H1 (cell line): ENCODE measurements at regions not wholly inside any gene's neighbourhood (a gene's known extent, or its start where the extent isn't known, plus 50 kb on each side); places are given as distances from the start of the nearest gene placed in this dataset.

Experiments
- CTCF ChIA-PET: fragments of 300-600 bp; sonication (Branson Sonifier 250); formaldehyde crosslinking; loops from one replicate; lab custom pipeline; 2021; ENCODE audit not compliant: partially characterized antibody; lab: Charles Lee
- POLR2A ChIA-PET: fragments of 300-600 bp; sonication (Branson Sonifier 250); formaldehyde crosslinking; loops from one replicate; lab custom pipeline; 2021; ENCODE audit warnings: inconsistent platforms; ENCODE audit not compliant: partially characterized antibody; lab: Charles Lee
- DNase-seq, 2 experiments: peaks; one replicate each; pipeline versions ENCODE4 v3.0.0 to v3.0.0-alpha.2; 2010 to 2022; ENCODE audit warnings: low spot score in 2 of 2, low read depth in 1 of 2, mixed read lengths in 1 of 2
- FAIRE-seq: peaks from 2 replicates; lab custom pipeline; 2011; peaks lifted over from hg19 to GRCh38; lab: Jason Lieb, UNC
- H2AFZ ChIP-seq: 2 replicates; pipeline ENCODE4 v1.8.1; 2012; ENCODE audit warnings: low read length, inconsistent platforms
- H2AK5ac ChIP-seq: 2 replicates; pipeline ENCODE4 v1.6.1; 2013; ENCODE audit warnings: low read depth, low read length
- H2BK120ac ChIP-seq: replicated peaks from 2 replicates; pipeline ENCODE3; 2013; ENCODE audit warnings: low read depth, low read length, inconsistent platforms
- H2BK12ac ChIP-seq: 2 replicates; pipeline ENCODE4 v1.6.1; 2013; ENCODE audit warnings: low read depth, low read length
- H2BK15ac ChIP-seq: 2 replicates; pipeline ENCODE4 v1.6.1; 2013; ENCODE audit warnings: low read length
- H2BK20ac ChIP-seq: 2 replicates; pipeline ENCODE4 v1.6.1; 2013; ENCODE audit warnings: low read length
- H2BK5ac ChIP-seq: 2 replicates; pipeline ENCODE4 v1.6.1; 2013; ENCODE audit warnings: low read depth, low read length
- H3K14ac ChIP-seq: 2 replicates; pipeline ENCODE4 v1.6.1; 2013; ENCODE audit warnings: inconsistent platforms; ENCODE audit not compliant: insufficient read length
- H3K18ac ChIP-seq: 2 replicates; pipeline ENCODE4 v1.6.1; 2013; ENCODE audit warnings: low read length; ENCODE audit errors: extremely low read depth
- H3K23ac ChIP-seq: 2 replicates; pipeline ENCODE4 v1.6.1; 2013; ENCODE audit warnings: inconsistent platforms; ENCODE audit not compliant: insufficient read length
- H3K23me2 ChIP-seq: 2 replicates; pipeline ENCODE4 v1.6.1; 2013; ENCODE audit warnings: low read depth, low read length
- H3K27ac ChIP-seq: 2 replicates; pipeline ENCODE4 v1.6.1; 2011; ENCODE audit warnings: low read depth, low read length, inconsistent platforms
- H3K27me3 ChIP-seq, 4 experiments: replicated peaks in 1 of 4; 1 replicate in 1 of 4; 2 replicates in 3 of 4; pipeline versions ENCODE4 v1.6.1 to v1.8.1; 2011 to 2013; ENCODE audit warnings: low read length in 3 of 4, mild to moderate bottlenecking in 3 of 4, inconsistent platforms in 2 of 4, mixed read lengths in 2 of 4, moderate library complexity in 1 of 4; ENCODE audit not compliant: control insufficient read depth in 3 of 4, insufficient read depth in 3 of 4; ENCODE audit errors: extremely low read depth in 1 of 4
- H3K36me3 ChIP-seq, 4 experiments: 2 replicates each; pipeline versions ENCODE4 v1.6.1 to v1.8.1; 2011 to 2013; ENCODE audit warnings: mild to moderate bottlenecking in 4 of 4, low read length in 3 of 4, moderate library complexity in 2 of 4, control low read depth in 1 of 4, inconsistent platforms in 1 of 4; ENCODE audit not compliant: insufficient read depth in 4 of 4, control insufficient read depth in 2 of 4
- H3K4ac ChIP-seq: replicated peaks from 2 replicates; pipeline ENCODE3; 2013; ENCODE audit warnings: low read length, low read depth, mixed read lengths, inconsistent platforms; ENCODE audit not compliant: insufficient read length
- H3K4me1 ChIP-seq, 4 experiments: replicated peaks in 1 of 4; 1 replicate in 1 of 4; 2 replicates in 3 of 4; pipeline versions ENCODE4 v1.6.1 to v1.8.1; 2011 to 2013; ENCODE audit warnings: low read length in 3 of 4, inconsistent platforms in 2 of 4, mixed read lengths in 1 of 4; ENCODE audit not compliant: insufficient read depth in 4 of 4, control insufficient read depth in 3 of 4
- H3K4me2 ChIP-seq, 2 experiments: 2 replicates each; pipeline versions ENCODE4 v1.6.1 to v1.8.1; 2011 to 2013; ENCODE audit warnings: low read depth in 2 of 2, low read length in 2 of 2, control low read depth in 1 of 2, inconsistent platforms in 1 of 2, mild to moderate bottlenecking in 1 of 2; ENCODE audit not compliant: insufficient read depth in 1 of 2
- H3K4me3 ChIP-seq, 4 experiments: fragments of 200-600, 300-600 bp in 1 of 4; sonication (generic), shearing (Covaris generic), sonication (Bioruptor Twin) in 1 of 4; 2 replicates each; pipeline versions ENCODE4 v1.5.1 to v1.8.1; 2011 to 2016; ENCODE audit warnings: low read length in 4 of 4, low read depth in 3 of 4, control low read depth in 2 of 4, inconsistent platforms in 2 of 4, mild to moderate bottlenecking in 2 of 4, mixed read lengths in 1 of 4, moderate library complexity in 1 of 4; ENCODE audit not compliant: insufficient read depth in 2 of 4; ENCODE audit errors: extremely low read depth in 1 of 4
- H3K56ac ChIP-seq: replicated peaks from 2 replicates; pipeline ENCODE3; 2013; ENCODE audit warnings: low read depth, mild to moderate bottlenecking, mixed read lengths, low read length, inconsistent platforms; ENCODE audit not compliant: insufficient read length
- H3K79me1 ChIP-seq: 2 replicates; pipeline ENCODE4 v1.6.1; 2013; ENCODE audit warnings: low read depth, low read length, control low read depth
- H3K79me2 ChIP-seq, 2 experiments: 2 replicates each; pipeline versions ENCODE4 v1.6.1 to v1.8.1; 2012 to 2013; ENCODE audit warnings: low read length in 2 of 2, mild to moderate bottlenecking in 2 of 2, inconsistent platforms in 1 of 2; ENCODE audit not compliant: insufficient read depth in 2 of 2, control insufficient read depth in 1 of 2
- H3K9ac ChIP-seq, 4 experiments: replicated peaks in 1 of 4; 1 replicate in 1 of 4; 2 replicates in 3 of 4; pipeline versions ENCODE4 v1.6.1 to v1.8.1; 2011 to 2013; ENCODE audit warnings: low read depth in 3 of 4, low read length in 3 of 4, control low read depth in 2 of 4, mild to moderate bottlenecking in 2 of 4, moderate library complexity in 2 of 4, inconsistent platforms in 1 of 4; ENCODE audit errors: extremely low read depth in 1 of 4
- H3K9me3 ChIP-seq, 2 experiments: 2 replicates each; pipeline versions ENCODE4 v1.6.1 to v1.8.1; 2012 to 2013; ENCODE audit warnings: mild to moderate bottlenecking in 2 of 2, moderate library complexity in 2 of 2, control low read depth in 1 of 2, inconsistent platforms in 1 of 2, low read depth in 1 of 2, low read length in 1 of 2, mixed read lengths in 1 of 2; ENCODE audit not compliant: insufficient read depth in 2 of 2
- H4K20me1 ChIP-seq, 2 experiments: replicated peaks in 1 of 2; 2 replicates each; pipeline versions ENCODE3 to v1.8.1; 2011 to 2013; ENCODE audit warnings: inconsistent platforms in 2 of 2, low read length in 2 of 2, mild to moderate bottlenecking in 1 of 2; ENCODE audit not compliant: insufficient read depth in 2 of 2, control insufficient read depth in 1 of 2
- H4K5ac ChIP-seq: 2 replicates; pipeline ENCODE4 v1.6.1; 2013; ENCODE audit warnings: low read length, low read depth, mixed read lengths, inconsistent platforms; ENCODE audit not compliant: insufficient read length
- H4K8ac ChIP-seq: 2 replicates; pipeline ENCODE4 v1.8.0; 2013; ENCODE audit warnings: mild to moderate bottlenecking, moderate library complexity, low read length, inconsistent platforms; ENCODE audit not compliant: insufficient read depth; ENCODE audit errors: extremely low read depth
- H4K91ac ChIP-seq: replicated peaks from 2 replicates; pipeline ENCODE3; 2013; ENCODE audit warnings: low read length, mixed read lengths, inconsistent platforms; ENCODE audit not compliant: insufficient read length
- ASH2L ChIP-seq: fragments of 200-600, 300-600 bp; sonication (generic); IDR thresholded peaks from one replicate; pipeline ENCODE4 v1.7.1; 2017; ENCODE audit warnings: low read length
- BACH1 ChIP-seq: IDR thresholded peaks from 2 replicates; pipeline ENCODE4 v1.6.1; 2012; ENCODE audit warnings: low read length, improper control_type of control experiment
- CTBP2 ChIP-seq: IDR thresholded peaks from 2 replicates; pipeline ENCODE4 v1.7.0; 2011; ENCODE audit warnings: borderline replicate concordance, mild to moderate bottlenecking, moderate library complexity, mixed read lengths, low read length; ENCODE audit not compliant: insufficient read depth, insufficient read length
- SP2 ChIP-seq: IDR thresholded peaks from 2 replicates; pipeline ENCODE4 v1.6.1; 2012; ENCODE audit warnings: mild to moderate bottlenecking, low read length, inconsistent platforms
- TBP ChIP-seq: IDR thresholded peaks from 2 replicates; pipeline ENCODE4 v1.6.1; 2011; ENCODE audit warnings: low read depth, low read length, improper control_type of control experiment
- USF2 ChIP-seq: IDR thresholded peaks from 2 replicates; pipeline ENCODE4 v1.6.1; 2011; ENCODE audit warnings: low read length, improper control_type of control experiment
- WGBS, 2 experiments: shearing (Covaris generic) in 1 of 2; methylation state at CpG; one replicate each; pipeline versions ENCODE4 v1.1.6 to v1.1.7; 2013 to 2015; ENCODE audit warnings: low lambda C conversion rate in 2 of 2, mixed read lengths in 2 of 2, inconsistent platforms in 1 of 2, low coverage in 1 of 2, missing lambda C conversion rate in 1 of 2; ENCODE audit not compliant: insufficient replicate concordance in 2 of 2, insufficient coverage in 1 of 2, insufficient read length in 1 of 2; ENCODE audit errors: extremely low coverage in 1 of 2, missing lambda C conversion rate in 1 of 2; 5-methylcytosine and 5-hydroxymethylcytosine counted together

- WGBS, 2 experiments, result 93% methylated on average over 1 of the region's 1 CpG; no CpG with 5 or more reads in 1 of the 2 experiments
- no peaks in the 10 kb centered on the region for H4K20me1 ChIP-seq
Measured at GRCh38 chr17:63163158-63163520, 197.1 kb downstream of the TANC2 start.

More at GRCh38 chr17:63163158-63163520, 197.1 kb downstream of the TANC2 start:
- no peaks in the 10 kb centered on the region for H3K23me2 ChIP-seq
- CTCF ChIA-PET, result interaction anchor here (1.2 kb wide), 1 partner anchor 16 kb away, joined by 3 read pairs; no protein-coding TSS in a partner anchor
- no peak overlapping the region for H2BK12ac ChIP-seq
- no peak overlapping the region for H4K91ac ChIP-seq
- H3K36me3 ChIP-seq, result no peaks in the 10 kb centered on the region
- TF ChIP-seq BACH1, result no peak
- TF ChIP-seq TBP, result no peak
- TF ChIP-seq CTBP2, result no peak
- TF ChIP-seq SP2, result no peak
- TF ChIP-seq ASH2L, result no peak
- TF ChIP-seq USF2, result no peak
- no peaks in the 10 kb centered on the region; a peak in 1 of 7 replicates for H3K4me1 ChIP-seq
- H3K4me2 ChIP-seq, result no peak overlapping the region
- no peak overlapping the region for H2BK15ac ChIP-seq
- no peak overlapping the region for H3K9ac ChIP-seq
- no peaks in the 10 kb centered on the region for H3K79me2 ChIP-seq
- H2BK5ac ChIP-seq, result no peak overlapping the region
- POLR2A ChIA-PET, result interaction anchor here (0.6 kb wide), 1 partner anchor 19 kb away, joined by 3 read pairs; no protein-coding TSS in a partner anchor
- no peak overlapping the region for H3K14ac ChIP-seq
- H2BK20ac ChIP-seq, result no peak overlapping the region
- no peaks in the 10 kb centered on the region for H3K27me3 ChIP-seq
- no peak overlapping the region for H4K8ac ChIP-seq
- no peaks in the 10 kb centered on the region for H3K79me1 ChIP-seq
- no peak overlapping the region for H2BK120ac ChIP-seq
- no peak overlapping the region for H3K4ac ChIP-seq
- no peak overlapping the region for H2AK5ac ChIP-seq
- FAIRE-seq (no peak), DNase-seq (no peak)
- no peak overlapping the region for H3K23ac ChIP-seq
- H3K27ac ChIP-seq, result no peak overlapping the region
- no peak overlapping the region for H3K18ac ChIP-seq
- no peaks in the 10 kb centered on the region for H3K9me3 ChIP-seq
- no peak overlapping the region for H4K5ac ChIP-seq
- H2AFZ ChIP-seq, result no peak overlapping the region
- no peak overlapping the region for H3K4me3 ChIP-seq
- no peak overlapping the region for H3K56ac ChIP-seq
